ENCODE measurements at regions not wholly inside any gene's neighbourhood (a gene's known extent, or its start where the extent isn't known, plus 50 kb on each side); places are given as distances from the start of the nearest gene placed in this dataset.
A peak's percentile ranks its signal among the peaks of the same experiment; 100 is the strongest.

GRCh38 chr1:222096476-222096772, 354.5 kb upstream of the DUSP10 start:
- no peak overlapping the region for H2AK5ac ChIP-seq (ENCODE audit: low read length, severe bottlenecking)
- H3K18ac ChIP-seq (ENCODE audit: low read depth in 1 of 2, low read length in 2 of 2): no peak overlapping the region
- no peaks in the 10 kb centered on the region for H3K27me3 ChIP-seq (ENCODE audit: control insufficient read depth in 1 of 2, insufficient read depth in 1 of 2, low read length in 2 of 2)
- H3K36me3 ChIP-seq (ENCODE audit: control insufficient read depth in 1 of 2, insufficient read depth in 2 of 2, low read depth in 1 of 2, low read length in 2 of 2): no peaks in the 10 kb centered on the region
- H3K4me2 ChIP-seq (ENCODE audit: low read length, poor library complexity, severe bottlenecking): no peak overlapping the region
- H2BK12ac ChIP-seq (ENCODE audit: low read length in 2 of 2): no peak overlapping the region
- H2BK120ac ChIP-seq (ENCODE audit: low read depth, low read length): no peak overlapping the region
- H2BK15ac ChIP-seq (ENCODE audit: low read depth, poor library complexity, severe bottlenecking): no peak overlapping the region
- H3K79me1 ChIP-seq (replicated peaks; ENCODE audit: low read length, poor library complexity, severe bottlenecking): no peaks in the 10 kb centered on the region
- no peak overlapping the region for H2AFZ ChIP-seq (ENCODE audit: low read depth, low read length)
- H4K91ac ChIP-seq (ENCODE audit: low read length): no peak overlapping the region
- no peak overlapping the region for H2BK5ac ChIP-seq (ENCODE audit: low read depth, low read length, poor library complexity, severe bottlenecking)
- no peak overlapping the region for H3K9ac ChIP-seq (ENCODE audit: low read length)
- H3K14ac ChIP-seq (ENCODE audit: low read length in 2 of 2): no peak overlapping the region
- H3K23ac ChIP-seq (ENCODE audit: low read length in 2 of 2): no peak overlapping the region
- no peaks in the 10 kb centered on the region for H3K4me1 ChIP-seq (ENCODE audit: control insufficient read depth, insufficient read depth, low read depth, low read length)
- H3K4ac ChIP-seq (ENCODE audit: low read depth in 1 of 2, low read length in 2 of 2): no peak overlapping the region
- DNase-seq: no peak
- H4K8ac ChIP-seq (ENCODE audit: low read length): no peak overlapping the region
- no peak overlapping the region for H3K4me3 ChIP-seq (ENCODE audit: insufficient read depth in 1 of 2, low read depth in 1 of 2, low read length in 2 of 2)
- WGBS: 97% methylated on average over 1 of the region's 1 CpG
- H3K9me3 ChIP-seq (ENCODE audit: control insufficient read depth, low read length): no peaks in the 10 kb centered on the region
- no peak overlapping the region for H3K27ac ChIP-seq (ENCODE audit: low read length, poor library complexity, severe bottlenecking)

GRCh38 chr1:222095606-222096475, 354.0 kb upstream of the DUSP10 start:
- H3K18ac ChIP-seq (ENCODE audit: low read depth in 1 of 2, low read length in 2 of 2): no peak overlapping the region
- no peaks in the 10 kb centered on the region for H3K9me3 ChIP-seq (ENCODE audit: control insufficient read depth, low read length)
- no peak overlapping the region for H3K4me2 ChIP-seq (ENCODE audit: low read length, poor library complexity, severe bottlenecking)
- H3K9ac ChIP-seq (ENCODE audit: low read length): no peak overlapping the region
- no peak overlapping the region for H3K4ac ChIP-seq (ENCODE audit: low read depth in 1 of 2, low read length in 2 of 2)
- peak; percentile 15 for DNase-seq
- H2AFZ ChIP-seq (ENCODE audit: low read depth, low read length): no peak overlapping the region
- no peak overlapping the region for H2BK15ac ChIP-seq (ENCODE audit: low read depth, poor library complexity, severe bottlenecking)
- H2BK12ac ChIP-seq (ENCODE audit: low read length in 2 of 2): no peak overlapping the region
- H3K4me3 ChIP-seq (ENCODE audit: insufficient read depth in 1 of 2, low read depth in 1 of 2, low read length in 2 of 2): no peak overlapping the region
- H4K91ac ChIP-seq (ENCODE audit: low read length): no peak overlapping the region
- H3K27ac ChIP-seq (ENCODE audit: low read length, poor library complexity, severe bottlenecking): no peak overlapping the region
- H2BK120ac ChIP-seq (ENCODE audit: low read depth, low read length): no peak overlapping the region
- H3K4me1 ChIP-seq (ENCODE audit: control insufficient read depth, insufficient read depth, low read depth, low read length): no peaks in the 10 kb centered on the region
- no peak overlapping the region for H2BK5ac ChIP-seq (ENCODE audit: low read depth, low read length, poor library complexity, severe bottlenecking)
- no peaks in the 10 kb centered on the region for H3K27me3 ChIP-seq (ENCODE audit: control insufficient read depth in 1 of 2, insufficient read depth in 1 of 2, low read length in 2 of 2)
- H3K14ac ChIP-seq (ENCODE audit: low read length in 2 of 2): no peak overlapping the region
- H4K8ac ChIP-seq (ENCODE audit: low read length): no peak overlapping the region
- no peak overlapping the region for H3K23ac ChIP-seq (ENCODE audit: low read length in 2 of 2)
- no peaks in the 10 kb centered on the region for H3K36me3 ChIP-seq (ENCODE audit: control insufficient read depth in 1 of 2, insufficient read depth in 2 of 2, low read depth in 1 of 2, low read length in 2 of 2)
- 76% methylated on average over 11 of the region's 11 CpGs for WGBS
- no peaks in the 10 kb centered on the region for H3K79me1 ChIP-seq (replicated peaks; ENCODE audit: low read length, poor library complexity, severe bottlenecking)
- H2AK5ac ChIP-seq (ENCODE audit: low read length, severe bottlenecking): no peak overlapping the region

GRCh38 chr1:222093518-222093917, 351.6 kb upstream of the DUSP10 start:
- DNase-seq: no peak
- Histone ChIP-seq H3K79me1 (replicated peaks; ENCODE audit: low read length, poor library complexity, severe bottlenecking) (no peaks in the 10 kb centered on the region), H3K4me2 (ENCODE audit: low read length, poor library complexity, severe bottlenecking) (no peak overlapping the region), H3K14ac (ENCODE audit: low read length in 2 of 2) (no peak overlapping the region), H2AK5ac (ENCODE audit: low read length, severe bottlenecking) (no peak overlapping the region), H3K4ac (ENCODE audit: low read depth in 1 of 2, low read length in 2 of 2) (no peak overlapping the region), H4K8ac (ENCODE audit: low read length) (no peak overlapping the region), H3K4me3 (ENCODE audit: insufficient read depth in 1 of 2, low read depth in 1 of 2, low read length in 2 of 2) (no peak overlapping the region), H3K36me3 (ENCODE audit: control insufficient read depth in 1 of 2, insufficient read depth in 2 of 2, low read depth in 1 of 2, low read length in 2 of 2) (no peaks in the 10 kb centered on the region), H3K18ac (ENCODE audit: low read depth in 1 of 2, low read length in 2 of 2) (no peak overlapping the region), H4K91ac (ENCODE audit: low read length) (no peak overlapping the region), H3K4me1 (ENCODE audit: control insufficient read depth, insufficient read depth, low read depth, low read length) (no peaks in the 10 kb centered on the region), H2AFZ (ENCODE audit: low read depth, low read length) (no peak overlapping the region), H3K9ac (ENCODE audit: low read length) (no peak overlapping the region), H3K9me3 (ENCODE audit: control insufficient read depth, low read length) (no peaks in the 10 kb centered on the region), H3K27ac (ENCODE audit: low read length, poor library complexity, severe bottlenecking) (no peak overlapping the region), H2BK5ac (ENCODE audit: low read depth, low read length, poor library complexity, severe bottlenecking) (no peak overlapping the region), H3K23ac (ENCODE audit: low read length in 2 of 2) (no peak overlapping the region), H2BK15ac (ENCODE audit: low read depth, poor library complexity, severe bottlenecking) (no peak overlapping the region), H3K27me3 (ENCODE audit: control insufficient read depth in 1 of 2, insufficient read depth in 1 of 2, low read length in 2 of 2) (no peaks in the 10 kb centered on the region), H2BK120ac (ENCODE audit: low read depth, low read length) (no peak overlapping the region), H2BK12ac (ENCODE audit: low read length in 2 of 2) (no peak overlapping the region)
- 97% methylated on average over 4 of the region's 4 CpGs for WGBS

- H2BK12ac ChIP-seq (ENCODE audit: low read length in 2 of 2): no peak overlapping the region
- no peak overlapping the region for H3K14ac ChIP-seq (ENCODE audit: low read length in 2 of 2)
- peaks cover 8% of the 10 kb centered on the region for H3K9me3 ChIP-seq (ENCODE audit: control insufficient read depth, low read length)
- no peak overlapping the region for H3K23ac ChIP-seq (ENCODE audit: low read length in 2 of 2)
- no peak overlapping the region for H3K18ac ChIP-seq (ENCODE audit: low read depth in 1 of 2, low read length in 2 of 2)
- H3K4me1 ChIP-seq (ENCODE audit: control insufficient read depth, insufficient read depth, low read depth, low read length): no peaks in the 10 kb centered on the region
- H2AK5ac ChIP-seq (ENCODE audit: low read length, severe bottlenecking): no peak overlapping the region
- H3K27me3 ChIP-seq (ENCODE audit: control insufficient read depth in 1 of 2, insufficient read depth in 1 of 2, low read length in 2 of 2): no peaks in the 10 kb centered on the region
- DNase-seq: no peak
- H2BK120ac ChIP-seq (ENCODE audit: low read depth, low read length): no peak overlapping the region
- H3K4me3 ChIP-seq (ENCODE audit: insufficient read depth in 1 of 2, low read depth in 1 of 2, low read length in 2 of 2): no peak overlapping the region
- H3K4ac ChIP-seq (ENCODE audit: low read depth in 1 of 2, low read length in 2 of 2): no peak overlapping the region
- no peak overlapping the region for H4K8ac ChIP-seq (ENCODE audit: low read length)
- H3K79me1 ChIP-seq (replicated peaks; ENCODE audit: low read length, poor library complexity, severe bottlenecking): no peaks in the 10 kb centered on the region
- H2BK15ac ChIP-seq (ENCODE audit: low read depth, poor library complexity, severe bottlenecking): no peak overlapping the region
- no peaks in the 10 kb centered on the region for H3K36me3 ChIP-seq (ENCODE audit: control insufficient read depth in 1 of 2, insufficient read depth in 2 of 2, low read depth in 1 of 2, low read length in 2 of 2)
- no peak overlapping the region for H3K9ac ChIP-seq (ENCODE audit: low read length)
- H4K91ac ChIP-seq (ENCODE audit: low read length): no peak overlapping the region
- H3K27ac ChIP-seq (ENCODE audit: low read length, poor library complexity, severe bottlenecking): no peak overlapping the region
- H2AFZ ChIP-seq (ENCODE audit: low read depth, low read length): no peak overlapping the region
- WGBS: 95% methylated on average over 3 of the region's 4 CpGs
- H3K4me2 ChIP-seq (ENCODE audit: low read length, poor library complexity, severe bottlenecking): no peak overlapping the region
- H2BK5ac ChIP-seq (ENCODE audit: low read depth, low read length, poor library complexity, severe bottlenecking): no peak overlapping the region
These were observed 348.2 kb upstream of the DUSP10 start for GRCh38 chr1:222090103-222090502.

All from mesenchymal stem cell (in vitro differentiated cells and primary cell).